ACC112 (cell line): ENCODE measurements at regions not wholly inside any gene's neighbourhood (a gene's known extent, or its start where the extent isn't known, plus 50 kb on each side); places are given as distances from the start of the nearest gene placed in this dataset.

Source experiments
- H2AFZ ChIP-seq: fragments of 200-600 bp; sonication (generic); one replicate; pipeline ENCODE4 v1.6.0; 2017; ENCODE audit warnings: antibody characterized with exemption, low read length; ENCODE audit not compliant: unreplicated experiment
- H3K27ac ChIP-seq: fragments of 200-600 bp; sonication (generic); 2 replicates; pipeline ENCODE4 v1.5.1; 2014; ENCODE audit warnings: low read depth, mild to moderate bottlenecking, antibody characterized with exemption, low read length, moderate library complexity
- H3K27me3 ChIP-seq: fragments of 200-600 bp; sonication (generic); 2 replicates; pipeline ENCODE4 v1.6.1; 2014; ENCODE audit warnings: mild to moderate bottlenecking, antibody characterized with exemption, low read length, moderate library complexity, mixed read lengths; ENCODE audit not compliant: insufficient read depth
- H3K36me3 ChIP-seq: fragments of 200-600 bp; sonication (generic); 2 replicates; pipeline ENCODE4 v1.6.1; 2016; ENCODE audit warnings: mild to moderate bottlenecking, antibody characterized with exemption, low read length, moderate library complexity, mixed read lengths; ENCODE audit not compliant: insufficient read depth
- H3K4me1 ChIP-seq: fragments of 200-600 bp; sonication (generic); one replicate; pipeline ENCODE4 v1.6.1; 2016; ENCODE audit warnings: low read length, mixed read lengths; ENCODE audit not compliant: insufficient read depth, unreplicated experiment, control insufficient read depth
- H3K4me3 ChIP-seq: fragments of 200-600 bp; sonication (generic); 2 replicates; pipeline ENCODE4 v1.5.1; 2014; ENCODE audit warnings: mild to moderate bottlenecking, low read depth, low read length
- H3K79me2 ChIP-seq: fragments of 200-600 bp; sonication (generic); one replicate; pipeline ENCODE4 v1.6.0; 2016; ENCODE audit warnings: low read length; ENCODE audit not compliant: control insufficient read depth, unreplicated experiment, insufficient read depth

DNA sequence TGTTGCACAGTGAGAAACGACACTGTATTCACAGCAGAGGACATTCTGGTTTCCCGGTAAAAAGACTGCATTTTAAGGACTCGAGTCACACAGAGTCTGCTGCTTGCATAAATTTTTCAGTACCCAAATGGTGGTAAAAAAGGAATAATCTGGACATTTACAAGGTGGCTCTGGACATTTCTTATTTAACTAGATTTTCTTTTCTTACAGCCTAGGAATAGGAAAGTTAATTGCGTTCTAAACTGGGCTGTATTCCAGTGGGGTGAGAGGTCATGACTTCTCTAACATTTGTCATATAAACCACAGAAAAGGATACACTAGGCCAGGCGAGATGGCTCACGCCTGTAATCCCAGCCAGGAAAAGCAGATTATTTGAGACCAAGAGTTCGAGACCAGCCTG is 237.5 kb upstream of the KLF6 start:
- no peak overlapping the region for H2AFZ ChIP-seq
- H3K4me3 ChIP-seq: no peak overlapping the region
- no peaks in the 10 kb centered on the region for H3K79me2 ChIP-seq
- H3K27ac ChIP-seq: no peak overlapping the region
- H3K36me3 ChIP-seq: no peaks in the 10 kb centered on the region
- H3K27me3 ChIP-seq: no peaks in the 10 kb centered on the region
- H3K4me1 ChIP-seq: no peaks in the 10 kb centered on the region

DNA sequence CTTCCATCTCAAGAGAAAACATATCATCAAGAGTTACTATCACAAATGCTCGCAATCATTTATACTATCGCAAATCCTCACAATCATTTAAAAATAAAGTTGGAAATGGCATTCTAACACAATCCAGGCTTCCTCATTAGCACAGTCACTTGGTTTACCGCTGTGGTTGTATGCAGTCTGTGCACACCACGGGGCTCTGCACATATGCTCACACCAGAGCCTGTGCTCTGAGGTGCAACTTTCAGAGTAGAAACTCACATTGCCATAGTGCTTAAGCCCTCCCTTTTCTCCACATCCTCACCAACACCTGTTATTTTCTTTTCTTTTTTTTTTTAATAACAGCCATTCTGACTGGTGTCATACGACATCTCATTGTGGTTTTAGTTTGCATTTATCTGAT is 235.6 kb upstream of the KLF6 start:
- no peaks in the 10 kb centered on the region for H3K4me1 ChIP-seq
- H2AFZ ChIP-seq: no peak overlapping the region
- H3K79me2 ChIP-seq: no peaks in the 10 kb centered on the region
- no peaks in the 10 kb centered on the region for H3K27me3 ChIP-seq
- no peaks in the 10 kb centered on the region for H3K36me3 ChIP-seq
- H3K27ac ChIP-seq: no peak overlapping the region
- no peak overlapping the region for H3K4me3 ChIP-seq

DNA sequence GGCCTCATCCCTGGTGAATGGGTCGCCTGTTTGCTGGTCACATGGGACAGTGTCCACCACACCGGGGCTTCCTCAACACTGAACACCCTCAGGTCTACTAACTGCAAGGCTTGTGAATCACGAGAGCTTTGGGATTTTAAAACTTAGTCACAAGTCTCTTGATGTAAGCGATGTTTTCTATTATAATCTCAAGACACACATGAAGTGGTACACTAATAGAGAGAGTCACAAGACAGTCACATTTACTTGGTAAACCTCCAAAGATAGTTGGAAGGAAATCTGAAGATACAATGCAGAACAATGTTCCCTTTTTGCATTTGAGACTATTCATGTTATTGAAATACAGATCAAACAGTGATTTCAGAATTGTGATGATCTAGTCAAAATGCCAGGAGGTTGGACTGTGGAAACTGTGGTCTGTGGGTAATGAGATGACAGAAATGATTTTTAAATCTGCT is 233.1 kb upstream of the KLF6 start:
- Histone ChIP-seq H3K79me2 (no peaks in the 10 kb centered on the region), H3K27ac (no peak overlapping the region), H3K36me3 (no peaks in the 10 kb centered on the region), H3K4me1 (no peaks in the 10 kb centered on the region), H2AFZ (no peak overlapping the region), H3K4me3 (no peak overlapping the region), H3K27me3 (no peaks in the 10 kb centered on the region)

DNA sequence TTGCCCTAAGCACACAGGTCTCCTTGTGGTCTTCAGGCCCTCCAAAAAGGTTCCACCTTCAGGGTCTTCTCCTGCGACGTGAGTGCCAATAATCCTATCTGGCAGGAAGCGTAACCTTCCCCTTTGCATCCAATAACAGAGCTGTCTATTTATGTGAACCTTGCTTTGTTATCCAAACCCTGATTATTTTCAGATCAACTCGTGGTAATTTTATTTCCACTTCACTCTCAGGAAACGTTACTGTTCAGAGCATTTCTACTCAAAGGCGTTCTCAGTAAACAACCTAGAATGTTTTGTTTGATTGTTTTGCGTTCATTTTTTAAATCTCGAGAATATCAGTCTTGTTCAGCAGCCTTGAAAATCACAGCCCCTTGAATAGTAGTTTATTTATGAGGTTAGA is 232.3 kb upstream of the KLF6 start:
- H3K27ac ChIP-seq: no peak overlapping the region
- H3K27me3 ChIP-seq: no peaks in the 10 kb centered on the region
- H3K4me1 ChIP-seq: no peaks in the 10 kb centered on the region

DNA sequence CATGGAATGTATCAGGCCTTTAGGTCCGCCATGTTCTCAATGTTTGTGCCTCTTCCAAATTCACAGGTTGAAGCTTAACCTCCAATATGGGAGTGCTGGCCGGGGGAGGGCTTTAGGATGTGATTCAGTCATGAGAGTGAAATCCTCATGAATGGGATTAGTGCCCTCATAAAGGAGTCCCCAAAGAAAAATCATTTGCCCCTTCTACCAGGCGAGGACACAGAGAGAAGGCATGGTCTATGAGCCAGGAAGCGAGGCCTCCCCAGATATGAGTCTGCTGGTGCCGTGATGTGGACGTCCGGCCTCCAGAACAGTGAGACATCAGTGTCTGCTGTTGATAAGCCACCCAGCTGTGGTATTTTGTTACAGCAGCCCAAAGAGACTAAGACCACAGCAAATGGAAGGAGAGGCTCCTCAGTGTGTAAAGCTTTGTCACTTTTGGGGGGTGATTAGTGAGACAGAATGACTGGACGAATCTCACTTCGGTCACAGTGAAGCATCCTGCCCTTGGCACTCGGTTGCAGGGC is 231.3 kb upstream of the KLF6 start:
- H3K4me3 ChIP-seq: no peak overlapping the region
- H3K27ac ChIP-seq: no peak overlapping the region
- H3K36me3 ChIP-seq: no peaks in the 10 kb centered on the region
- H2AFZ ChIP-seq: no peak overlapping the region
- H3K79me2 ChIP-seq: no peaks in the 10 kb centered on the region
- no peaks in the 10 kb centered on the region for H3K4me1 ChIP-seq
- H3K27me3 ChIP-seq: no peaks in the 10 kb centered on the region

More for the DNA sequence above, 232.3 kb upstream of the KLF6 start:
- H3K79me2 ChIP-seq: no peaks in the 10 kb centered on the region
- H2AFZ ChIP-seq: no peak overlapping the region
- no peaks in the 10 kb centered on the region for H3K36me3 ChIP-seq
- H3K4me3 ChIP-seq: no peak overlapping the region

DNA sequence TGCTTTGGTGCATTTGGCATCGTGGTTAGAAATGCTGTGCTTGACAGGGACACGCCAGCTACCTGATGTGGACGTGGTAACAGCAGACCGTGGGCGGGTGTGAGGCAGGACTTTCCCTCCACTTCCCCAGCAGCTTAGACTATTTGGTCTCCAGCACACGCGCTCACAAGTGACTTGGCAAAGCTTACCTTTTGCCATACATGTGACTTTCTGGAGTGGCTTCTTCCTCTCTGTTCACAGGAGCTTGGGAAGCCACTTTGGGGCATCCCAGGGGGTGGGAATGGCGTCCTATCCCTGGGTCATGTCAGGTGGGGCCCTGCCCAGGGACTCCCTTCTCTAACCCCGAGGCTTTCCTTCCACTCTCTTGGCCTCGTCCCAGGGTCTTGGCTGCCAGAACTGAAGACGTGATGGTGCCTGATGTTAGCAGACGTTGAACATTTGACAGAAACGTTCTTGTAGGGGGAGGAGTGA is 228.7 kb upstream of the KLF6 start:
- Histone ChIP-seq H2AFZ (no peak overlapping the region), H3K79me2 (no peaks in the 10 kb centered on the region), H3K27ac (no peak overlapping the region), H3K4me3 (no peak overlapping the region), H3K36me3 (no peaks in the 10 kb centered on the region), H3K27me3 (no peaks in the 10 kb centered on the region), H3K4me1 (no peaks in the 10 kb centered on the region)

DNA sequence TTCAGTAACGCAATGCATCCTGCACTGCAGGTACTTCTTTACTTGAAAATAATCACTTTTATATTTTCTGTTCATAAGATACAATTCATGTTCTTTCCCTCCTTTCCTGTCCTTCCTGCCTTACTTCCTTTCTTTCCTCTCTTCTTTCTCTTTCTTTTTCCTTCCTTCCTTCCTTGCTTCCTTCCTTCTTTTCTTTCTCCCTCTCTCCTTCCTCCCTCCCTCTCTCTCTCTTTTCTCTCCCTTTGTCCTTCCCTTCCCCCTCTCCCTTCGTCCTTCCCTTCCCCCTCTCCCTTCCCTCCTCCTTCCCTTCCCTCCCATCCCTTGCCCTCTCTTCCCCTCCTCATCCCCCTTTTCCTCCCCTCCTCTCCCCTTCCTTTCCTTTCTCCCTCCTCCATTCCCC is 227.8 kb upstream of the KLF6 start:
- H3K79me2 ChIP-seq: no peaks in the 10 kb centered on the region
- no peaks in the 10 kb centered on the region for H3K27me3 ChIP-seq
- H2AFZ ChIP-seq: no peak overlapping the region
- H3K27ac ChIP-seq: no peak overlapping the region
- H3K36me3 ChIP-seq: no peaks in the 10 kb centered on the region
- no peaks in the 10 kb centered on the region for H3K4me1 ChIP-seq
- H3K4me3 ChIP-seq: no peak overlapping the region

DNA sequence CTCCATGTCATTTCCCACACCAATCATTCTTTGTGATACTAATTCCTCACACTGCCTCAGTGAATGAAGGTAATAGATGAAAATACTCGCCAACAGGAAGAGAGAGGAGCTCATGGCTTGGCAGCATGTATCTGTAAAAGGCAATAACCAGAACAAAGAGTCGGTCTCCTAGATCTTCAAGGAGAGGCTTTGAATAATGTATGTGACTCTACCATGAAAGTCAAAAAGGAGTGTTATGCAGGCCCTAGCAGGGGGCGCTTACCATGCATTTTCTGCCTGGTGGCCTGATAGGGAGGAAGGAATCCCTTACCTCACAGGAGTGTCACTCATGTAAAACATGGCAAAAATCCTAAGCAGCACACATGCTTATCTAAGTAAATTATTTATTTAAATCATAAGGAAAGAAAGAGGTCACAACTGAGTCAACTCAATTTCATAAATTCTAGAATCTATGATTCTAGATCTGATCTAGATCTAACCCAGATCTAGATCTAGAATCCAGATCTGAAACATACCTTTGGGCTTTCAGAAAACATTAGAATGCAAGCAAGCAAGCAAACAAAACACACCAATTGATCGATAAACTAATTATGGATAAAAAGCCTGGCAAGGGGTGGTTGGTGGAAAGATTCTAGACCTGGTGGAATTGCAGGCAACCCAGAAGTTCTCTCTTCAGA is 226.3 kb upstream of the KLF6 start:
- H3K4me1 ChIP-seq: peaks cover 4% of the 10 kb centered on the region
- H3K36me3 ChIP-seq: no peaks in the 10 kb centered on the region
- H3K4me3 ChIP-seq: no peak overlapping the region
- H3K27me3 ChIP-seq: no peaks in the 10 kb centered on the region
- no peak overlapping the region for H3K27ac ChIP-seq
- no peak overlapping the region for H2AFZ ChIP-seq
- H3K79me2 ChIP-seq: no peaks in the 10 kb centered on the region

DNA sequence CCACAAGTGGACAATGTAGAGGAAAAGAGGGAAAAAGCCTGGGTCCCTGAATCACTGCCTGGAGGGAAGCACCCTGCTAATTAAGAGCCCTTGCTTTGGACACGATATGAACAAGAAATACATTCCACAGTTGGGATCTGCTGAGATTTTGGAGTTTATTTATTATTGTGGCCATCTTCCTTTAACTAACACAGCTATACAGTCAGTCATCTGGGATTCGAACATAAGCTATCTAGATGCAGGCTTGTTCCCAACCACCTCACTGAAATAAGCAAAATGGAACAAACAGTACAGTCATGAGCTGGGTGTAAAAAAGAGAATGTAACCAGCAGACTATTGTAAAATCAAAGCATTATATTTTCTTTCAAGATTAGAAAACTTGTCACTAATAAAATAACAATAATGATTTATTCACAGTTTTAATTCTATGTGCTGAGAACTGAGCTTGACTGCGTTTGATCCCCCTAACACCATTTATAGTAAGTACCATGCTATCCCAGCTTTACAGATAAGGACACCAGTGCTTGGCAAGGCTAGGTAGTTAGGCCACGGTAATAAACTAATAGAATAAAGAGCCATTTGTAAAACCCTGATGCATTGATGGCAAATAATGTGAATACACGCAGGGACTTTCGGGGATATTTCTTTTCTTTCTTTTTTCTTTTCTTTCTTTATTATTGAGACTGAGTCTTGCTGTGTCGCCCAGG is 223.8 kb upstream of the KLF6 start:
- Histone ChIP-seq H3K4me3 (no peak overlapping the region), H3K79me2 (no peaks in the 10 kb centered on the region)

DNA sequence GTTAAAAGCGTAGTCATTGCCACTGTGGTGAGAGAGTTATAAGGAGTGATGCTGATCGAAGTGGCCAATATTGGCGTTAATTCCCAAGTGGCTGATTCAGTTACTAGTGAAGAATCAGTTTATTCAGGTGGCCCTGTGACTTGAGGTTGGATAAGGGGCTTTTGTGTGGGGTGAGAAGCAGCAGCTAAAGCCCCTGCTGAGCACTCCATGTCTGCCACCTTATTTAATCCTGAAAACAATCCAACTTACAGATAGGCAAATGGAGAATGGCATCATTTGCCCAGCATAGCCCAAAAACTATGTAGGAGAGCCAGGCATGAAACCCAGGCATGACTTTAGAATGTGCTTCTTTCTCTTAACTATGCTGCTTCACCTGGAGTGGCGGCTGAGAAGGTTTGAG is 222.8 kb upstream of the KLF6 start:
- Histone ChIP-seq H3K4me1 (peaks cover 4% of the 10 kb centered on the region), H3K27ac (no peak overlapping the region), H3K4me3 (no peak overlapping the region), H3K36me3 (no peaks in the 10 kb centered on the region), H3K27me3 (no peaks in the 10 kb centered on the region), H3K79me2 (no peaks in the 10 kb centered on the region), H2AFZ (no peak overlapping the region)

More for the DNA sequence above, 223.8 kb upstream of the KLF6 start:
- H3K27me3 ChIP-seq: no peaks in the 10 kb centered on the region
- no peaks in the 10 kb centered on the region for H3K36me3 ChIP-seq
- no peak overlapping the region for H2AFZ ChIP-seq
- no peak overlapping the region for H3K27ac ChIP-seq
- H3K4me1 ChIP-seq: peaks cover 4% of the 10 kb centered on the region

DNA sequence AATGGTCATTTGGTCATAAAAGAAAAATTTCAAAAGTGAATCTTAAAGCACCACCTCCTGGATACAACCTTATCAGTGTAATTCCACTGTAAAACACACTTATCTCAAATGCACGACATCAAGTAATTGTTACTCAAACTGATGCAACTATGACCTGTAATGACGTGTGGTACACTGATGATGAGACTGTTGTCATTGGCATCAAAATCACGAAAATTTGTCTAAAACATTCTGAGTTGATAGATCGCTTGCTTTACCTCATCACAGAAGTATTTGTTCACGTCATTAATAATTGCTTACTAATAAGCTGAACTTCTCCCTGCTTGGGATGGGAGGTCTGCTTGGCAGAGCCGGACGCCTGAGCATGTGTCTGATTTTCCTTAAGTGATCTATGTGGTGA is 221.8 kb upstream of the KLF6 start:
- Histone ChIP-seq H3K27ac (no peak overlapping the region), H3K79me2 (no peaks in the 10 kb centered on the region), H3K4me1 (peaks cover 4% of the 10 kb centered on the region), H3K36me3 (no peaks in the 10 kb centered on the region), H3K27me3 (no peaks in the 10 kb centered on the region), H2AFZ (no peak overlapping the region), H3K4me3 (no peak overlapping the region)
